ENCODE measurements at regions not wholly inside any gene's neighbourhood (a gene's known extent, or its start where the extent isn't known, plus 50 kb on each side); places are given as distances from the start of the nearest gene placed in this dataset.

- H3K27me3 ChIP-seq (ENCODE audit: control insufficient read depth in 2 of 2, insufficient read depth in 2 of 2, low read length in 2 of 2) = no peaks in the 10 kb centered on the region
- FAIRE-seq = no peak
Observed at GRCh38 chr13:22173610-22174009, 502.7 kb downstream of the FGF9 start.

GRCh38 chr13:22175241-22175640 lies 504.4 kb downstream of the FGF9 start:
- Histone ChIP-seq H2AFZ (ENCODE audit: low read depth, low read length) (no peak overlapping the region), H3K4me3 (replicated peaks in 1 of 3; ENCODE audit: insufficient read depth in 1 of 3, low read depth in 1 of 3, low read length in 3 of 3) (no peak overlapping the region), H3K36me3 (ENCODE audit: control insufficient read depth in 2 of 2, extremely low read depth in 1 of 2, insufficient read depth in 2 of 2, low read length in 2 of 2) (no peaks in the 10 kb centered on the region), H3K9me1 (replicated peaks; ENCODE audit: control insufficient read depth, extremely low read depth, insufficient read depth, low read length) (no peaks in the 10 kb centered on the region), H3K9ac (replicated peaks; ENCODE audit: extremely low read depth, insufficient read depth, low read length) (no peak overlapping the region), H4K20me1 (replicated peaks; ENCODE audit: control insufficient read depth, extremely low read depth, insufficient read depth, low read length) (no peaks in the 10 kb centered on the region), H3K4me2 (ENCODE audit: insufficient read depth, low read length) (no peak overlapping the region), H3K27me3 (ENCODE audit: control insufficient read depth in 2 of 2, insufficient read depth in 2 of 2, low read length in 2 of 2) (no peaks in the 10 kb centered on the region), H3K9me3 (replicated peaks; ENCODE audit: control insufficient read depth, insufficient read depth, low read length) (peaks cover 5% of the 10 kb centered on the region), H3K27ac (ENCODE audit: insufficient read depth, low read depth, low read length) (no peak overlapping the region), H3K4me1 (ENCODE audit: control insufficient read depth, extremely low read depth, insufficient read depth, low read length) (no peaks in the 10 kb centered on the region), H3K79me2 (ENCODE audit: control insufficient read depth, insufficient read depth, low read length) (no peaks in the 10 kb centered on the region)
- intact Hi-C loops (cut with micrococcal nuclease) (no loop called here), dilution Hi-C loops (cut with MboI; ENCODE audit: extremely low pct_ligation_motif_present, low sequenced_read_pairs) (no loop called here)
- DNase-seq (ENCODE audit: low read depth, low spot score) (no peak), FAIRE-seq (no peak)
- CTCF ChIA-PET = no interaction called here
- no TSS peak for BruUV-seq (replicated peaks)
- POLR2A ChIA-PET = no interaction called here
- TF ChIP-seq FOS (IDR thresholded peaks at IDR 0.05; ENCODE audit: borderline replicate concordance, insufficient read depth, low read length) = no peak
- no peak for TF ChIP-seq GATA2 (IDR thresholded peaks at IDR 0.05; ENCODE audit: insufficient read depth, insufficient read length, low read depth, low read length)
- no peak for TF ChIP-seq JUN (IDR thresholded peaks at IDR 0.05; ENCODE audit: borderline replicate concordance, insufficient read depth, insufficient read length, low read depth)
- TF ChIP-seq MAX (IDR thresholded peaks at IDR 0.05; ENCODE audit: insufficient read depth, insufficient read length) = no peak
- no peak for TF ChIP-seq CTCF (IDR thresholded peaks at IDR 0.05; ENCODE audit: extremely low read depth in 1 of 2, insufficient read depth in 1 of 2, low read depth in 1 of 2, low read length in 2 of 2)
- TF ChIP-seq POLR2AphosphoS5 (IDR thresholded peaks at IDR 0.05; ENCODE audit: insufficient read depth, low read depth, low read length) = no peak

More at GRCh38 chr13:22173610-22174009, 502.7 kb downstream of the FGF9 start:
- Histone ChIP-seq H4K20me1 (replicated peaks; ENCODE audit: control insufficient read depth, extremely low read depth, insufficient read depth, low read length) (no peaks in the 10 kb centered on the region), H3K9me3 (replicated peaks; ENCODE audit: control insufficient read depth, insufficient read depth, low read length) (peaks cover 10% of the 10 kb centered on the region), H3K27ac (ENCODE audit: insufficient read depth, low read depth, low read length) (no peak overlapping the region), H3K9ac (replicated peaks; ENCODE audit: extremely low read depth, insufficient read depth, low read length) (no peak overlapping the region), H3K36me3 (ENCODE audit: control insufficient read depth in 2 of 2, extremely low read depth in 1 of 2, insufficient read depth in 2 of 2, low read length in 2 of 2) (no peaks in the 10 kb centered on the region), H2AFZ (ENCODE audit: low read depth, low read length) (no peak overlapping the region), H3K9me1 (replicated peaks; ENCODE audit: control insufficient read depth, extremely low read depth, insufficient read depth, low read length) (no peaks in the 10 kb centered on the region), H3K4me1 (ENCODE audit: control insufficient read depth, extremely low read depth, insufficient read depth, low read length) (no peaks in the 10 kb centered on the region), H3K4me2 (ENCODE audit: insufficient read depth, low read length) (no peak overlapping the region), H3K79me2 (ENCODE audit: control insufficient read depth, insufficient read depth, low read length) (no peaks in the 10 kb centered on the region), H3K4me3 (replicated peaks in 1 of 3; ENCODE audit: insufficient read depth in 1 of 3, low read depth in 1 of 3, low read length in 3 of 3) (no peak overlapping the region)
- dilution Hi-C loops (cut with MboI; ENCODE audit: extremely low pct_ligation_motif_present, low sequenced_read_pairs) = no loop called here
- BruUV-seq (replicated peaks) = no TSS peak
- ChIA-PET CTCF (no interaction called here), POLR2A (no interaction called here)
- TF ChIP-seq JUN (IDR thresholded peaks at IDR 0.05; ENCODE audit: borderline replicate concordance, insufficient read depth, insufficient read length, low read depth) = peak; percentile 34
- no peak for TF ChIP-seq FOS (IDR thresholded peaks at IDR 0.05; ENCODE audit: borderline replicate concordance, insufficient read depth, low read length)
- DNase-seq (ENCODE audit: low read depth, low spot score) = no peak
- intact Hi-C loops (cut with micrococcal nuclease) = no loop called here

Measured in endothelial cell of umbilical vein (primary cell).